HL-60 (cell line): ENCODE measurements at regions not wholly inside any gene's neighbourhood (a gene's known extent, or its start where the extent isn't known, plus 50 kb on each side); places are given as distances from the start of the nearest gene placed in this dataset.

Experiments used
- DNase-seq, 2 experiments: peaks; one replicate each; pipeline ENCODE4 v3.0.0-alpha.2; 2010 to 2020; ENCODE audit warnings: low read depth in 1 of 2, low spot score in 1 of 2
- H3K27ac ChIP-seq: fragments of 250-450 bp; sonication (Bioruptor Pico); replicated peaks from 2 replicates; pipeline ENCODE4 v1.5.1; 2020; ENCODE audit warnings: mild to moderate bottlenecking, moderate library complexity
- H3K27me3 ChIP-seq: fragments of 250-450 bp; sonication (Bioruptor Pico); 2 replicates; pipeline ENCODE4 v1.5.1; 2021; ENCODE audit warnings: mild to moderate bottlenecking, moderate library complexity; ENCODE audit not compliant: insufficient read depth, poor library complexity, severe bottlenecking
- H3K4me3 ChIP-seq: replicated peaks from 2 replicates; pipeline ENCODE4 v1.5.1; 2011; ENCODE audit warnings: mild to moderate bottlenecking, control low read depth, low read length; ENCODE audit not compliant: insufficient read depth
- CTCF ChIP-seq: IDR thresholded peaks from one replicate; pipeline ENCODE4 v1.5.1; 2011; ENCODE audit warnings: low read length, control low read depth, inconsistent platforms; ENCODE audit not compliant: insufficient read depth
- GABPA ChIP-seq: IDR thresholded peaks from 2 replicates; pipeline ENCODE4 v1.6.1; 2012; ENCODE audit warnings: low read depth
- POLR2AphosphoS5 ChIP-seq: IDR thresholded peaks from 2 replicates; pipeline ENCODE4 v1.6.1; 2012; ENCODE audit warnings: low read depth
- SPI1 ChIP-seq: IDR thresholded peaks from 2 replicates; pipeline ENCODE4 v1.6.1; 2012; ENCODE audit warnings: low read depth, mild to moderate bottlenecking, borderline replicate concordance
- TF ChIP-seq, protein P1 (sequence below): IDR thresholded peaks from 2 replicates; pipeline ENCODE4 v1.6.1; 2012; ENCODE audit warnings: low read depth; ENCODE audit not compliant: insufficient replicate concordance

DNA sequence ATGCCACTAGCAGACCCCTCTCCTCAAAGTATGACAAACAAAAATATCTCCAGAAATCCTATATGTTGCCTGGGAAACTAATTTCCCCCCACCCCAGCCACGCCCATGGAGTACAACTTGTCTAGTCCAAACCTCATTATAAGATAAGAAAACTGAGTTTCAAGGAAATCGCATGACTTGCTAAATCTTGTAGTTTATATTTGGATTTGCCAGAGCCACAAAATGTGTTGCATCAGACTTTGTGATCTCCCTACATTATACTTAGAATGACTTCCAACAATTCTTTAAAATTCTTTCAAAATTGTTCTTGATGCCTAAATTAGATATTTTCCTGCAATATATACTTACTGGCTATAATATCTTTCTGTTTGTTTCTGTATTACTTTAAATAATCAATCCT lies 1034.4 kb downstream of the IGSF11 start:
- no peak overlapping the region for H3K27ac ChIP-seq
- DNase-seq = no peak
- H3K4me3 ChIP-seq = no peak overlapping the region
- TF ChIP-seq, protein P1, sequence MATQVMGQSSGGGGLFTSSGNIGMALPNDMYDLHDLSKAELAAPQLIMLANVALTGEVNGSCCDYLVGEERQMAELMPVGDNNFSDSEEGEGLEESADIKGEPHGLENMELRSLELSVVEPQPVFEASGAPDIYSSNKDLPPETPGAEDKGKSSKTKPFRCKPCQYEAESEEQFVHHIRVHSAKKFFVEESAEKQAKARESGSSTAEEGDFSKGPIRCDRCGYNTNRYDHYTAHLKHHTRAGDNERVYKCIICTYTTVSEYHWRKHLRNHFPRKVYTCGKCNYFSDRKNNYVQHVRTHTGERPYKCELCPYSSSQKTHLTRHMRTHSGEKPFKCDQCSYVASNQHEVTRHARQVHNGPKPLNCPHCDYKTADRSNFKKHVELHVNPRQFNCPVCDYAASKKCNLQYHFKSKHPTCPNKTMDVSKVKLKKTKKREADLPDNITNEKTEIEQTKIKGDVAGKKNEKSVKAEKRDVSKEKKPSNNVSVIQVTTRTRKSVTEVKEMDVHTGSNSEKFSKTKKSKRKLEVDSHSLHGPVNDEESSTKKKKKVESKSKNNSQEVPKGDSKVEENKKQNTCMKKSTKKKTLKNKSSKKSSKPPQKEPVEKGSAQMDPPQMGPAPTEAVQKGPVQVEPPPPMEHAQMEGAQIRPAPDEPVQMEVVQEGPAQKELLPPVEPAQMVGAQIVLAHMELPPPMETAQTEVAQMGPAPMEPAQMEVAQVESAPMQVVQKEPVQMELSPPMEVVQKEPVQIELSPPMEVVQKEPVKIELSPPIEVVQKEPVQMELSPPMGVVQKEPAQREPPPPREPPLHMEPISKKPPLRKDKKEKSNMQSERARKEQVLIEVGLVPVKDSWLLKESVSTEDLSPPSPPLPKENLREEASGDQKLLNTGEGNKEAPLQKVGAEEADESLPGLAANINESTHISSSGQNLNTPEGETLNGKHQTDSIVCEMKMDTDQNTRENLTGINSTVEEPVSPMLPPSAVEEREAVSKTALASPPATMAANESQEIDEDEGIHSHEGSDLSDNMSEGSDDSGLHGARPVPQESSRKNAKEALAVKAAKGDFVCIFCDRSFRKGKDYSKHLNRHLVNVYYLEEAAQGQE = no peak
- no peak for TF ChIP-seq GABPA
- TF ChIP-seq SPI1 = no peak
- no peak for TF ChIP-seq CTCF
- no peak for TF ChIP-seq POLR2AphosphoS5
- H3K27me3 ChIP-seq = peaks cover 9% of the 10 kb centered on the region

GRCh38 chr3:118001380-118001779 lies 1033.3 kb downstream of the IGSF11 start:
- no peak overlapping the region for H3K27ac ChIP-seq
- peaks cover 5% of the 10 kb centered on the region for H3K27me3 ChIP-seq
- no peak for DNase-seq
- no peak overlapping the region for H3K4me3 ChIP-seq
- TF ChIP-seq, protein P1 = no peak
- TF ChIP-seq CTCF (no peak), SPI1 (no peak), GABPA (no peak), POLR2AphosphoS5 (no peak)

- Histone ChIP-seq H3K27me3 (no peaks in the 10 kb centered on the region), H3K4me3 (no peak overlapping the region), H3K27ac (no peak overlapping the region)
- TF ChIP-seq GABPA (no peak), CTCF (no peak), POLR2AphosphoS5 (no peak), SPI1 (no peak)
- TF ChIP-seq, protein P1 = no peak
- DNase-seq = no peak
These were observed 1022.7 kb downstream of the IGSF11 start for GRCh38 chr3:118011910-118012309.
